Effector CD8-positive, alpha-beta T cell (primary cell): ENCODE measurements at regions not wholly inside any gene's neighbourhood (a gene's known extent, or its start where the extent isn't known, plus 50 kb on each side); places are given as distances from the start of the nearest gene placed in this dataset.

ENCODE experiments used
- DNase-seq: peaks from one replicate; lab custom pipeline; 2025; lab: John Stamatoyannopoulos, UW

DNA sequence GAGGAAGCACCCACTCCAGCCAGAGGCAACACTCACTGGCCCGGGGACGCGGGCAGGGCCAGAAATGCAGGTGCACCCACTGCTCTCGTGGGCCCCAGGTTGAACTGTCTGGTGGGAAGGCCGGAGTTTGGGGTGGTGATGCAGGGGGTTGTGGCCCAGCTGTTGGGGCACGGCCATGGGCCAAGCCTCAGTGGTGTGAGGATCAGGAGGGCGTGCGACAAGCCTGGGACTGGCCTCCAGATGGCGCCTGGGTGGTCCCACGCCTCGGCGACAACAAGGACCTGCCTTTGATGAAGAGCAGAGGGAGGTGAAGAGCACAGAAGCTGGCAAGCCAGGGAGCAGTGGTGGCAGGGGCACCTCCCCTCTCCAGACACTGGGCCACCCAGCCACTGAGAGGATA is 240.8 kb downstream of the BRD1 start:
- no peak for DNase-seq

DNA sequence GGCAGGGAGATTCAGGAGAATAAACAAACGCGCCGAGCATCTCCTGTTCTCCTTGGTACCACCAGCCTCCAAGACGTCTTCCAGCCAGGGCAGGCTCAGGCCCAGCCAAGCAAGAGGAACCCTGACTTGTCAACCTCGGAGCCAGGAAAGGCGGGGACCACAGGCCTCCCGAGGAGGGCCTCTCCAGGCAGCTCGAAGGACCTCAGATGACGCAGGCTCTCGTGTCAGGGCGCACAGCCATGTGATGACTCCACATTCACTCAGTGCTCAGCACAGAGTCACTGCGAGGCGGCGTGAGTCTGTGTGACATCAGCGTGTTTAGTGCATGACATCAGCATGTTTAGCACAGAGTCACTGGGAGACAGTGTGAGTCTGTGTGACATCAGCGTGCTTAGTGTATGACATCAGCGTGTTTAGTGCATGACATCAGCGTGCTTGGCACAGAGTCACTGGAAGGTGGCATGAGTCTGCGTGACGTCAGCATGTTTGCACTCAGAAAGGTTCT is 241.4 kb downstream of the BRD1 start:
- DNase-seq, result no peak

DNA sequence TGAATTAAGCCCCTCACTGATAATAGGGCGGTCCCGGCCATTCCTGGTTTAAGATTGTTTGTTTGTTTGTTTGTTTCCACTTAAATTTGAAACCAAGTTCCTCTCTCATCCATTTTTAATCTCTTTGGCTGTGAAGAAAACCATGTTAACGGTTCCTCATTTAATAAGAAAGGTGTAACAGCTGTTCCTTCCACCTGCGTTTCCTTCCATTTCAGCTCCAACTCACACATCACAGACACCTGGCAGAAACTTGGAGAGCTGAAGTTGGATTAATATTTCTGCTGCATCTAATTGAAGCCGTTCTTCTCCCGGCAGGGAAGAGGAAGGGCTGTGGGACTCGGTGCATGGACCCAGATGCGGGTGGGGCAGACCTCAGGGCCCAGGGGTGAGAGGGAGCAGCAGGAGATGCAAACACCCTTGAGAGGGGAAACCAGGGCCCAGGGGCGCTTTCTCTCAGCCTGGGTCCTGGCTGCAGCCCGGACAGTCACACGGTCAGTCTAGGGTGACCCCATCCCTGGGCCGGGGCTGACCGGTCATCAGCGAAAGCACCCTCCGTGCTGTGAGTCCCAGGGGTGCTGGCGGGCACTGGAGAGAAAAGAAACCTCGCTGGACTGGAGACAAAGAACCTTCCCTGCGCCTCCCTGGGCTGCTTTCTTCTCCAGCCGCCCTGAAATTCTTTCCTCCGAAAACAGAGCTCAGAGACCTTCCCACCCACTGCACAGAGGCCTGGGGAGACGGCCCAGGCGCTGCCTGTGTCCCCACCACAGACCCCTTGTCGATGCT is 242.0 kb downstream of the BRD1 start:
- no peak for DNase-seq

DNA sequence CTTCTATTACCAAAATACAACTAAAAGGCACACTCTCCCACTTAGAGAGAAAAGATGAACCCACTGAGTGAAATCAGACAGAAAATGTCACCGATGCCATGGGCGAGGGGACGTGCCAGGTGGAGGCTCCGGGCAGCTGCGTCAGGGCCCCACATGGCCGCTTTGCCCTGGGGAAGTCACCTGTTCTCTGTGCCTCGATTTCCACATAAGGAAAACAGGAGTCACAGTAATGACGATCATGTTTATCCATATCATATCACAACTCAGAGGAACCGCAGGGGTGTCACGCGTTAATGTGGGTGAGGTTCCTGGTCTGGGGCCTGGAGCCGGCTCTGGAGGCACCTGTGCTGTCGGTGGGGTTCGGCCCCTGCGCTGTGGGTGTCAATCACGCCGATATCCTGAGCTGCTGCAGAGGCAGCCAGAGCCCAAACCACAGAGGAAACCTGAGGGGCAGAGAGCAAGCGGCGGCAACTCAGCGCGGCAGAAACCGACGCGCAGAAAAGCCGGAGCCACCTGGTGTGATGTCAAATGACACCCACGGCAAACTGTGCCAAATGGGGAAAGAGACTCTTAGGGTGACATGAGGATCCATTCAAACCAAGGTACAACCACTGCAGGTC is 243.7 kb downstream of the BRD1 start:
- DNase-seq, result no peak

DNA sequence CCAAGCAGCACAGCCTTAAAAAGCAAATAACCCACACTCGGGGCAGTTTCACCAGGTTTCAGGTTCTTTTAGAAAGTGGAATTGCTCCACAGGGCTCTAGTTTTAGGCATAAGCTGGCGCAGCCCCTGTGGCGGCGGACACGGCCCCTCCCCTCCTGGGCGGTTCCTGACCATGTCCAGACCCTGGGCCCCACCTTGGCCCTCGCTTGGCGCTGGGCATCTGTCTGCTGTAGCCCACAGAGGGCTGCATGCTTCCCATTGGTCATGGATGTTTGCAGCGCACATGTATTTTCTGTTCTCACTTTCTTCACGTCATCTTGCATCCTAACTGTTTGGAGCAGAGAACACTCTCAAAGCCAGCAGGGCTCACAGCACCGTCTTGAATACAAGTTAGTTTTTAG is 244.3 kb downstream of the BRD1 start:
- DNase-seq, result no peak

DNA sequence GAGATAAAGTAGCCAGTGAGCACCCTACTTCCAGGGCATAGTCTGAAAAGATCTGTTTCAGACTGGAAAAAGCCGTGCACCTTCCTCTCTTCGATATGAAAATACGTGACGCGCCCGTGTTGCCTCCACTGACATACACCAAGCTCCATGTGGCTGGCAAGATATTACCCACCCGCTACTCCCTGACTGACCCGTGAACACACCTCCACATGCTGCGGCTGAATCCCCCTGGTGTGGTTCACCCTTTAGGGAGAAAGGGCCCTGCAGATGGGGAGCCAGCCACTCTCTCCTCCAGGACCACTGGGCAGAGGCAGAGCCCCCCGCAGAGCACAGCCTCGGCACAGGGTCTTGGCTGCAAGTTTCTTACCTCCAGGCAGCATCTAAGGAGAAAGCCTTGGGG is 245.0 kb downstream of the BRD1 start:
- DNase-seq, result no peak

DNA sequence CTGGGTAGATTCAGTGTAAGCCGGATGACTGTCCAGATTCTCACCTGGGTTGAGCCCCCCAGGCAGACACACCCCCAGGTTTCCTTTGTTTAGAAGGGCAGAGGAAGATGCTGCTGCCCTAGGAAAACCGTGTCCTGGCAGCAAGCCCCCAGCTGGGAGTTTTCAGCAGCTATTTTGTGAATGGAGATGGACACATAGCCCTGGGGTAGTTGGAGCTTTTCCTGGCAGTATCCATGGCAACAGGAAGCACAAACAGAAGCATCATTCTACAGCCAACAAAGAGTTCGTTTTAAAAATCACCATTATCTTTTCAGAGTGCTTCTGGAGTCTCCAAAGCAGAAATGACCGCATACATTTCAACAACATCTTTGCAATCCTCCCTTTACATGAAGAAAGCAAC is 245.5 kb downstream of the BRD1 start:
- no peak for DNase-seq

DNA sequence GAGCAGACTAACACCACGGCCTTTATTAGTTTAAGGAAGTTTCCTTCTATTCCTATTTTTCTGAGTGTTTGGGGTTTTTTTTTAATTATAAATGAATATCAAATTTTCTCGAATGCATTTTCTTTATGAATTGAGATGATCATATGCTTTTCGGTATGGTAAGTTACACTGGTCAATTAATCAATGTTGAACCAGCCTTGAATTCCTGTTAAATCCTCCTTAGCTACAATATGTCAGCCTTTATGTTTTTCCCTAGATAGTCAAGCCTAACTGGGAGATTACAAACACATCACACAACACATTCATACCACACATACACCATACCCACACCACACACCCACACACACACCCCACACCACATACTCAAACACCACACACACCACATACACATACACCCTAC is 247.6 kb downstream of the BRD1 start:
- no peak for DNase-seq

DNA sequence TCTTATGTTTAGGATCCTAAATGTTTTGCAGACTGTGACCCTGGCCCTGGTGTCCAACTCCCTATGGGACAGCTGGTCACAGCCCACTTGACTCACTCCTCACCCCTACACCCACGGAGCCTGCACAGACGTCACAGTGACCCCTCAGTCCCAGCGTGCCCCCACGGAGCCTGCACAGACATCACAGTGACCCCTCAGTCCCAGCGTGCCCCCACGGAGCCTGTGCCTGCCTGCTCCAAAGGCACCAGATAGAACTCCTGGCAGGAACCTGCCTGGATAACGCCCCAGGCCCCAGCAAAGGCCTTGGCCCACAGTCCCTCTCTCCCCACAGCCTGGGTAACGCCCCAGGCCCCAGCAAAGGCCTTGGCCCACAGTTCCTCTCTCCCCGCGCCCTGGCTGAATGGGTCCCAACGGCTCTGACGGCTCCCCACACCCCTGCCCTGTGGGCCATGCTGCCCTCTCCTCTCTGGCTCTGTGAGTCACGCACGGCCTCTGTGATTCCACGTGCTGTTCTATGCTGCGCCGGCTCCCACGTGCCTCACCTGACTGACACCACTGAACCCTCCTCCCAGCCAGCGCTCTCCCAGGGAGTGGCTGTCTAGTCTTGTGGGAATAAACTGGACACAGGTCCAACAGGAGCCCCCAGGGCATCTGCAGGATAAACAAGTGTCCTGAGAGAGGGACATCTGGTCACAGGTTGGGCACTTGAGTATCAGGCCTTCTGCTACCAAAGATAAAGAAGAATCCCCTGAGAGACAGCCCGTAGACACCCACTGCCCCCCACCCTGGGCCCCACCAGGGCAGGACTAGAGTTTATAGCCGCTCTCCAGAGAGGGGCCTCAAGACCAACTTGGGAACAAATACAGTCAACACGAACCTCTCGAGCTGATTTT is 250.3 kb downstream of the BRD1 start:
- no peak for DNase-seq

DNA sequence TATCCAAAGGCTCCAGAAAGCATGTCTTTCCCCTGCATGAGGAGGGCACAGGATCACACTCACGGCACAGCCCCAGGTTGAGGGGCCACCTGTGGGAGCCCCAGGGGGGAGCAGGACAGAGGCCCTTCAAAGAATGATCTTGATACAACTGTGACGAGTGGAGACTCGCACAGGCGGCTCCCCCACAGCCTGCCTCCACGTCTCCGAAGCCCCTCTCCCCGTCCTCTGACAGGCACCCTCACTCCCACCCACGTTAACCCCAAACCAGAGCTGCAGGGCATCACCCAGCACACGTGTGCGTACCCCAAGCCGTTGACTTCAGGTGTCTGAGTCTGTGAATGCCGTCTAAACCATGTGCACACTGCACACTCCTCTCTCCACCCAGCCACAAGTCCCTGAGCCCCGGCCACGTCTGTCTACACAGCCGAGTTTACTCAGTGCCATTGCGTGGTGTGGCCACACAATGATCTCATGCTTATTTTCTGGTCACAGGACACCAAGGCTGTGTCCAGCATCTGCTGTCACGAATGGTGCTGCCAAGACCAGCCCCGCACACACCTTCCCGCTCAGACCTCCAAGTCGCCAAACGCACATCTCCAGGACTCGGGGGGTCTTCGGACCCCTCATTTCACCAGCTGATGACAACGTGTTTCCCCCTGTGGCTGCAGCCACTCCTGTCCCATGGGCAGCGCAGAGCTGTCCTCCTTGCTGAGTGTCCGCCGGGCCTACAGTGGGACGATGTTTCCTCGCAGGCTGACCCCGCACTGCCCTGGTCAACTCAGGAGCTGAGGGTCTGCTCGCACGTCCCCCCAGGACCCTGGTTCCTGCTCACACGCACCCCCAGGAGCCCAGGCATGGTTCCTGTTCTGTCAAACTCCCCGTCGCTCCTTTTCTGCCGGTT is 251.2 kb downstream of the BRD1 start:
- DNase-seq, result no peak

DNA sequence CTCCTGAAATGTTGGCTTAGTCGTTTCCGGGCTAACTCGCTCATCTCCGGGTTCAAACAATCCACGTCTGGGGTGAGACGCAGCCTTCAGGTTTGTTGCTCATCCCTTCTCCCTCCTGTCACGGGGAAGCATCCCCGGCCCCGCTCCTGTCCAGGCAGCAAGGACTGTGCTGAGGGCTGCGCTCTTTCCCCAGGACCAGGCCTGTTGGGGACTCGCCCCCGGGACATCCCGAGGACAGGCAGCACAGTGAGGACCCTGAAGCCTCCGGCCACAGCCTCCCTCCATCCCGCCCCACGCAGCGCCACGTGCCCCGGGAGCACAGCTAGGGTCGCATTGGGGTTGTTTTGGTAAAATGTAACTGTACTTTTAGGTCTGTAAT is 252.0 kb downstream of the BRD1 start:
- no peak for DNase-seq

DNA sequence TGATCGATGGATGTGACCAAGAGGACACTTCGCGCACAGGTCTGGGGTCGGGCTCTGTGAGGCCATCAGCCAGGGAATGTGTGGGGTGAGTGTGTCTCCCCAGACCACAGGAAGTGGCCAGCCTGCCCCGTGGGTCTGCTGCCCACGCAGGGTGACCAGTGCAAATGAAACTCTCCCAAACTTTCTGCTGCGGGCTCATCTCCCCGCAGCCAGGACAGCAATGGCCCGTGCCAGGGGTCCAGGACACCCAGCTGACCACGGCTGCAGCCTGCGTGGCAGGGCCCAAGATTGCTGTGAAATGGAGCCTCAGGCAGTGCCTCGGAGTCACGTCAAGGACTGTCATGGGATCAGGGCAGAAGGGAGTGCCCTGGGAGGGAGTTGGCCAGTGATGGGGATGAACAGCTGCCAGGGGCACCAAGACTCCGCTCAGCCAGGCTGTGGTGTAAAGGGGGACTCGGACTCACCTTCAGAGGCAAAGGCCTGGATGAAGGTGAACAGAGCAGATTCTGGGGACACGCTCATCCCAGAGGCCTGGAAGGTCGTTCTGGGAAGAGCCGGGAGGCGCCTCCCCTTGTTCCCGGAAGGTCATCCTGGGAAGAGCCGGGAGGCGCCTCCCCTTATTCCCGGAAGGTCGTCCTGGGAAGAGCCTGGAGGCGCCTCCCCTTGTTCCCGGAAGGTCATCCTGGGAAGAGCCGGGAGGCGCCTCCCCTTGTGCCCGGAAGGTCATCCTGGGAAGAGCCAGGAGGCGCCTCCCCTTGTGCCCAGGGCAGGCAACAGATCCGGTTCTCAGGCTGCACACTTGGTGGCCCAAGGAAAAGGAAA is 252.6 kb downstream of the BRD1 start:
- no peak for DNase-seq

DNA sequence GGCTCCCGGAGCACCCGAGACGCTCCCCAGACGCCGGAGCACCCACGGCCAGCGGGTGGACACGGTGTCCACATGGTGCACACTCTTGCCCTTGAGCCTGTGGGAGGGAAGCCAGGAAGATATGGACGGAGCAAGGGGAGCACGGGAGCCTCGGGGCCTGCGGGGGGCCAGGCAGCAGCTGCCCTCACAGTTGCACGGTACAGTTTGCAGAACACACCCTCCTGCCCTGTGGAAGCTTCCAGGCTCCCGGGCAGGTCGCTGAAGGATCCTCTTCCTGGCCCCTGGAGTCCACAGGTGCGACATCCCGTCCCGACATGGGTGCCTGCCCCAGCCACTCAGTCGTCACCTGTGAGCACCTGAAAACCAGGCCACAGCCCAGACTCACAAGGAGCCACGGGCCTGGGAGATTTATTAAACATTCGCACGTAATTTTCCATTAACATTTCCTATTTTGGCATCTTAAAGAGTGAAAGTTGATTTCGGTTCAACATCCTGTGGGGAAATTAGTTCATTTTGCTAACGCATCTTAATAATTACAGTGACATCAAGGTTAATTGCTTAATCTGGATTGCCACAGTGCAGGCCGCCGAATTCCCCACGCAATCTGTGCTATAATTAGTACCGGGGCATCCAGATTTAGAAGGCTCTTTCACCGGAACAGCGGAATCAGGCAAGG is 253.3 kb downstream of the BRD1 start:
- no peak for DNase-seq

DNA sequence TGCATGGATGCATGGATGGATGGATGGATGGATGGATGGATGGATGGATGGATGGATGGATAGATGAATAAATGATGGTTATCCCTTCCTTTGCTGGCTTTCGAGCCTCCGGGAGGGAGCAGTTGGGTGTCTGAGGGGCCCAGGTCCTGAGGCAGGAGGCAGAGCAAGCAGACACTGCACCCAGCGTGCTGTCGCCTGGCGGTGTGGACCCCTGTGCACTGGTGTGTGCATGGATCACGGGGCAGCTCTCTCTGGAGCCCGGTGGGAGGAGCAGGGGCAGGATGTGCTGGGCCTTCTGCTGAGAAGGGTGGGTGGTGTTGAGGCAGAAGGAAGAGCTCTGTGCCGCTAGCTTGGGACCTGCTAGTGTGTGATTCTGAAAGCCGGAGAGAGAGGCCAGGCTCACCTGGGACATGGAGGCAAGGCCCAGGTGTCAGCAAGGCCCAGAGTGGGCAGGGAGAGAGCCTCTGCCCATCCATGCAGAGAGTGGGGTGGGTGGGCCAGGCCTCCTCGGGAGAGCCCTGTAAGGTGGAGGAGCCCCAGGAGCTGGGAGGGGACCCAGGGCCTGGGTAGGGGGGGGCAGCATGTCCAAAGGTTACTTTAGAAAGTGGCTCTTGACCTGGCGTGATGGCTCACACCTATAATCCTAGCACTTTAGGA is 254.4 kb downstream of the BRD1 start:
- no peak for DNase-seq

DNA sequence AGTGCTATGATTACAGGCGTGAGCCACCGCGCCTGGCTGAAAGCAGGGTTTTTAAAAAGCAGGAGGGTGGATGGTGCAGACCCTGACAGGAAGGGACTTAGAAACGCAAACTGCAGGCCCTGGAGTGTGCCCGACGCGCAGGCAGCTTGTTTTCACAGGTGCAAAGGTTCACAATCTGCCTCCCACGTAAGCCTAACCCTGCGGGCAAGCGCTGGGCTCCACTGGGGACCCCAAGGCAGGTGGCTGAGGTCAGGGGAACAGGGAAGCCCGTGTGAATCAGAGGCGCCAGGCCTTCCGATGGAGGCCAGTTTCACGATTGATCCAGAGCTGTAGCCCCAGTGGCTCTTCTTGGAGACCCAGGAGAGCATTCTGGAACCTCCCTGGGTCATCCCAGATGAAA is 256.3 kb downstream of the BRD1 start:
- no peak for DNase-seq

DNA sequence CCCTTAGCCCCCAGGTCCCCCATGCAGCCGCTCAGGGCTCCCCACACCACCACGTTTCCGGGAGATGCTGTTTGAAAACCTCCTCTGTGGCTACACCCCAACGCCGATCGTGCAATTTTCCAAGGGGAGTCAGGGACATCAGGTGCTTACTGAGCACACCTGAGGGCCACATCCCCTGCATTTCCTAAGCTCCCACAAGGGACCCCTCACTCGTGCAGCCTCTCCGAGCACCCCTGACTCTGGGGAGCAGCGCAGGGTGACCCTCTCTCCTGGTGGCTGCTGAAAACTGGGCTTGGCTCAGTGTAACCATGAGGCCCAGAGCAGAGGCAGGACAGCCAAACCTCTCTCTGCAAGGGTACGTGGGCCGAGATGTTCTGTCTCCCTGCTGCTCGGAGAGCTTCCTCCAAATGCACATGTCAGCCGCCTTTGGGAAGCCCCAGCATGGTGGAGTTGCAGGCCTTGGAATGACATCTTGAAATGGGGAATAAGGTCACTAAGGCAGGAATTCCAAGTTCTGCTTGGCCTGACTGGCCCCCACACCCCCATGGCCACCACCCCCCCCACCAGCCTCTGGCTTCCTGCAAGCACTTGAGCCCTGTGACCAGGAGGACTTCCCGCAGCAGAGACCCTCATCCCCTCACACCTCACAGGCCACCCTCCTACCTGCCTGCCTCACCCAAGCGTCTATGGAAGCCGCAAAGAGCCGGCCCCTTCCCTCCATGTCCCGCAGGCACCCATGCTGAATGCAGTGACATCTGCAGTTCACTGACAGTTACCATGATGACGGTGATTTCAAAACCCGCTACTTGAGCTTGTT is 257.4 kb downstream of the BRD1 start:
- no peak for DNase-seq

DNA sequence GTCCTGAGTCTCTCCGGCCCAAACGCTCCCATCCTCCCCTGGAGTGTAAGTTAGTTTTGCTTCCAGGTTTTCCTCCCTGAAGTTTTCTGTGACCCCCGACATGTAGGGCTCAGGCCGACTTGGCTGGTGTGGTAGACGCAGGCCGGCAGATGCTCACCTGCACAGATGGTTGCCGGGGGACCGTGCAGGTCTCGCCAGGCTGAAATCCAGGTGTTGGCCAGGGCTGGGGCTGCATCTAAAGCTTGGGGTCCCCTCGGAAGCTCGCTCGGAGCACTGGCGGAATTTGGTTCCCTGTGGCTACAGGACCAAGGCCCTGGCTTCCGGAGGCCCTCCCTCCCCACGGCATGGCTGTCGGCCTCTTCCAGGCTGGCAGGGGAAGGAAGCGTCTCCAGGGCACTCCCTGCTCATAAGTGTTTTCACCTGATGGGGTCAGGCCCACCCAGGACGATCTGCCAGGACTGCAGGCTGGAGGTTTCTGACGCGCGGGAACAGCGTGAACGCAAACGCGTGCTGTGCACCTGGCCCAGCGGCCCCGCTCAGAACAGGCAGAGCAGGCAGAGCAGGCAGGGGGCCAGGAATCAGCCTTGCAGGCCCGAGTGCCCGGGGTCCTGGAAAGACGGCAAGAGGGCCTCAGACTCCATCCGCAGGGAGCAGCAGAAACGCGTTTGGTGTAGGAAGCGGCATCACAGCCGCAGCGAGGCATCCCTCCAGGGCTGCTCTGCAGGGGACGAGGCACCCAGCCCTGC is 258.2 kb downstream of the BRD1 start:
- no peak for DNase-seq

DNA sequence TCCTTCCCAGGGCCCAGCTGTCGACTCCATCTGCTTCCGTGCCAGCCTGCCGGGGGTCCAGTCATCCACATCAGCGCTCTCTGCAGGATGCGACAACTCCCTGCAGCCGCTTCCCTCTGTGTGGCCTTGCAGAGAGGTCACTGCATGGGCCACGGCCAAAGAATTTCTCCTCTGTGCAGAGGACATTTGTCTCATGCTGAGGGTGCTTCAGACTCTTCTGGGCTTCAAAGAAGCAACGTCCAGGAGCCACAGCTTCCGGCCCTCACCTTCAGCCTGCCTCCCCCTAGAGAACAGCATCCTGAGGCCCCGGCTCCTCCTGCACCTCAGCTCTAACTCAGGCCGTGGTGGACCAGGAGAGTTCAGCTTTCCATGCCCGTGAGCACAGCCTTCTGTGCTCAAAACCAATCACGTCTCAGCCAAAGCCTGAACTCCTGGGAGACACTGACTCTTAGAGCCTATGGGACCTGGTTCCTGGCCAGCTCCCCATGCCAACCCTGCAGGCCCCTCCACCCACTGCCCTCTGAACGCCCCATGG is 258.9 kb downstream of the BRD1 start:
- no peak for DNase-seq
